GM12878 (cell line): ENCODE measurements at regions not wholly inside any gene's neighbourhood (a gene's known extent, or its start where the extent isn't known, plus 50 kb on each side); places are given as distances from the start of the nearest gene placed in this dataset.

Experiments used
- ATAC-seq: fragments of 200-7000 bp; cut with Tn5 transposase; 3 replicates; pipeline ENCODE4 v1.9.1; 2020; ENCODE audit warnings: mild to moderate bottlenecking, moderate library complexity
- BruUV-seq: library from RNA; stranded (reverse); fragments of 400-500 nt; replicated peaks from 2 replicates; lab custom pipeline; 2021; lab: Mats Ljungman, UMichigan
- CTCF ChIA-PET: fragments of 300-600 bp; sonication (Branson Sonifier 250); formaldehyde crosslinking; extraction: SDS; loops from one replicate; lab custom pipeline; 2021; ENCODE audit warnings: inconsistent platforms; lab: Yijun Ruan, JAX
- POLR2A ChIA-PET: fragments of 350-600 bp; formaldehyde crosslinking; extraction: SDS; loops from one replicate; lab custom pipeline; 2021; ENCODE audit warnings: inconsistent platforms; lab: Charles Lee
- RAD21 ChIA-PET: fragments of 300-600 bp; sonication (Branson Sonifier 250); formaldehyde crosslinking; loops from one replicate; lab custom pipeline; 2023; ENCODE audit warnings: antibody characterized with exemption; ENCODE audit not compliant: unreplicated experiment; lab: Charles Lee
- SMC1A ChIA-PET: fragments of 300-600 bp; sonication (Branson Sonifier 250); formaldehyde crosslinking; loops from one replicate; lab custom pipeline; 2023; ENCODE audit not compliant: unreplicated experiment, uncharacterized antibody; lab: Charles Lee
- DNase-seq: peaks from one replicate; pipeline ENCODE4 v3.0.0-alpha.2; 2011; ENCODE audit warnings: low read depth, low spot score
- FAIRE-seq: peaks from 3 replicates; lab custom pipeline; 2011; peaks lifted over from hg19 to GRCh38; lab: Jason Lieb, UNC
- H2AFZ ChIP-seq: 2 replicates; pipeline ENCODE4 v1.6.0; 2011; ENCODE audit warnings: low read depth, low read length, control low read depth; ENCODE audit not compliant: control insufficient read depth
- H3K27ac ChIP-seq: 2 replicates; pipeline ENCODE4 v1.5.1; 2011; ENCODE audit warnings: control low read depth; ENCODE audit not compliant: control insufficient read depth, insufficient read depth
- H3K27me3 ChIP-seq, 2 experiments: replicated peaks in 1 of 2; 2 replicates each; pipeline versions ENCODE4 v1.6.0 to v1.6.1; 2011; ENCODE audit warnings: low read length in 1 of 2; ENCODE audit not compliant: control insufficient read depth in 2 of 2, insufficient read depth in 2 of 2
- H3K36me3 ChIP-seq, 2 experiments: 2 replicates each; pipeline ENCODE4 v1.5.1; 2011; ENCODE audit warnings: low read length in 1 of 2; ENCODE audit not compliant: control insufficient read depth in 2 of 2, insufficient read depth in 2 of 2
- H3K4me1 ChIP-seq: 2 replicates; pipeline ENCODE4 v1.6.1; 2011; ENCODE audit warnings: mild to moderate bottlenecking, low read length, moderate library complexity, mixed read lengths; ENCODE audit not compliant: control insufficient read depth, insufficient read depth
- H3K4me2 ChIP-seq: 2 replicates; pipeline ENCODE4 v1.6.0; 2011; ENCODE audit warnings: control low read depth; ENCODE audit not compliant: control insufficient read depth, insufficient read depth
- H3K4me3 ChIP-seq: fragments of 200-600 bp; sonication (generic); 2 replicates; pipeline ENCODE4 v1.5.1; 2016
- H3K79me2 ChIP-seq: 2 replicates; pipeline ENCODE4 v1.6.0; 2011; ENCODE audit warnings: low read length; ENCODE audit not compliant: control insufficient read depth, insufficient read depth
- H3K9ac ChIP-seq: 2 replicates; pipeline ENCODE4 v1.8.0; 2011; ENCODE audit warnings: low read length, control low read depth, mixed read lengths; ENCODE audit not compliant: control insufficient read depth, insufficient read depth
- H3K9me3 ChIP-seq: replicated peaks from 3 replicates; pipeline ENCODE4 v1.5.1; 2011; ENCODE audit warnings: mild to moderate bottlenecking, low read length; ENCODE audit not compliant: control insufficient read depth, insufficient read depth
- H4K20me1 ChIP-seq: 2 replicates; pipeline ENCODE4 v1.6.0; 2011; ENCODE audit not compliant: control insufficient read depth, insufficient read depth
- E2F4 ChIP-seq: IDR thresholded peaks from 2 replicates; pipeline ENCODE4 v1.6.1; 2012; ENCODE audit warnings: low read depth, low read length, improper control_type of control experiment
- NR2C1 ChIP-seq: fragments of 450-650 bp; IDR thresholded peaks from 2 replicates; pipeline ENCODE4 v1.6.1; 2017; ENCODE audit warnings: antibody characterized with exemption, mild to moderate bottlenecking, moderate library complexity
- ZNF207 ChIP-seq: fragments of 450-650 bp; IDR thresholded peaks from 2 replicates; pipeline ENCODE4 v1.6.1; 2014; ENCODE audit warnings: antibody characterized with exemption, mild to moderate bottlenecking, borderline replicate concordance
- WGBS: methylation state at CpG from one replicate; pipeline ENCODE4 v1.1.6; 2016; ENCODE audit warnings: low lambda C conversion rate; ENCODE audit not compliant: insufficient replicate concordance, insufficient coverage; ENCODE audit errors: missing lambda C conversion rate; 5-methylcytosine and 5-hydroxymethylcytosine counted together
- in situ Hi-C: fragments of 300-500 bp; cut with MboI; formaldehyde crosslinking; loops from 9 replicates; pipeline ENCODE4 v1.14.3; 2018; ENCODE audit warnings: mixed read lengths
- intact Hi-C: fragments of 100-400 bp; cut with micrococcal nuclease; formaldehyde crosslinking; loops from one replicate; pipeline ENCODE4 v1.14.2; 2022; ENCODE audit not compliant: unreplicated experiment

GRCh38 chr1:14320986-14321385 is 277.5 kb upstream of the KAZN start:
- ChIA-PET CTCF (no interaction called here), RAD21 (no interaction called here), POLR2A (no interaction called here), SMC1A (no interaction called here)
- no peaks in the 10 kb centered on the region for H3K36me3 ChIP-seq
- intact Hi-C loops (no loop called here), in situ Hi-C loops (no loop called here)
- no peak for TF ChIP-seq E2F4
- no peak overlapping the region for H3K4me2 ChIP-seq
- no peak overlapping the region for H3K27ac ChIP-seq
- H3K27me3 ChIP-seq: no peaks in the 10 kb centered on the region
- ATAC-seq (no peak), FAIRE-seq (no peak), DNase-seq (no peak)
- WGBS: 39% methylated on average over 8 of the region's 8 CpGs
- no peaks in the 10 kb centered on the region for H3K4me1 ChIP-seq
- no peaks in the 10 kb centered on the region; the same call in 2 of the 3 replicates for H3K9me3 ChIP-seq
- H2AFZ ChIP-seq: no peak overlapping the region
- no TSS peak for BruUV-seq
- no peak overlapping the region for H3K4me3 ChIP-seq
- H3K79me2 ChIP-seq: no peaks in the 10 kb centered on the region
- no peak overlapping the region for H3K9ac ChIP-seq
- no peaks in the 10 kb centered on the region for H4K20me1 ChIP-seq

- Histone ChIP-seq H4K20me1 (no peaks in the 10 kb centered on the region), H3K27ac (no peak overlapping the region), H3K9me3 (no peaks in the 10 kb centered on the region; the same call in 2 of the 3 replicates), H3K27me3 (no peaks in the 10 kb centered on the region), H3K9ac (no peak overlapping the region), H2AFZ (no peak overlapping the region), H3K4me2 (no peak overlapping the region), H3K4me1 (no peaks in the 10 kb centered on the region), H3K79me2 (no peaks in the 10 kb centered on the region), H3K4me3 (no peak overlapping the region), H3K36me3 (no peaks in the 10 kb centered on the region)
- SMC1A ChIA-PET: interaction anchor here (1.0 kb wide), 1 partner anchor 19 kb away, joined by 5 read pairs; no protein-coding TSS in a partner anchor
- 0% methylated on average over 1 of the region's 1 CpG for WGBS
- FAIRE-seq (no peak), ATAC-seq (no peak), DNase-seq (no peak)
- TF ChIP-seq NR2C1 (no peak), ZNF207 (no peak)
- BruUV-seq: no TSS peak
- RAD21 ChIA-PET: no interaction called here
- POLR2A ChIA-PET: no interaction called here
- intact Hi-C loops (no loop called here), in situ Hi-C loops (no loop called here)
- CTCF ChIA-PET: no interaction called here
Measured at GRCh38 chr1:14321422-14321821, 277.1 kb upstream of the KAZN start.
